Fibroblast of mammary gland (primary cell): ENCODE measurements at regions not wholly inside any gene's neighbourhood (a gene's known extent, or its start where the extent isn't known, plus 50 kb on each side); places are given as distances from the start of the nearest gene placed in this dataset.

Experiments used
- DNase-seq: peaks from one replicate; pipeline ENCODE4 v3.0.0-alpha.2; 2010; ENCODE audit warnings: low read depth
- H3K4me3 ChIP-seq: 2 replicates; pipeline ENCODE4 v1.5.1; 2011; ENCODE audit warnings: low read depth, mild to moderate bottlenecking, low read length, moderate library complexity; ENCODE audit not compliant: control insufficient read depth
- TF ChIP-seq, protein P1 (sequence below): conservative IDR thresholded peaks from 2 replicates; pipeline ENCODE4 v1.5.1; 2011; ENCODE audit warnings: low read depth, low read length, inconsistent platforms; ENCODE audit not compliant: control insufficient read depth, insufficient read depth

DNA sequence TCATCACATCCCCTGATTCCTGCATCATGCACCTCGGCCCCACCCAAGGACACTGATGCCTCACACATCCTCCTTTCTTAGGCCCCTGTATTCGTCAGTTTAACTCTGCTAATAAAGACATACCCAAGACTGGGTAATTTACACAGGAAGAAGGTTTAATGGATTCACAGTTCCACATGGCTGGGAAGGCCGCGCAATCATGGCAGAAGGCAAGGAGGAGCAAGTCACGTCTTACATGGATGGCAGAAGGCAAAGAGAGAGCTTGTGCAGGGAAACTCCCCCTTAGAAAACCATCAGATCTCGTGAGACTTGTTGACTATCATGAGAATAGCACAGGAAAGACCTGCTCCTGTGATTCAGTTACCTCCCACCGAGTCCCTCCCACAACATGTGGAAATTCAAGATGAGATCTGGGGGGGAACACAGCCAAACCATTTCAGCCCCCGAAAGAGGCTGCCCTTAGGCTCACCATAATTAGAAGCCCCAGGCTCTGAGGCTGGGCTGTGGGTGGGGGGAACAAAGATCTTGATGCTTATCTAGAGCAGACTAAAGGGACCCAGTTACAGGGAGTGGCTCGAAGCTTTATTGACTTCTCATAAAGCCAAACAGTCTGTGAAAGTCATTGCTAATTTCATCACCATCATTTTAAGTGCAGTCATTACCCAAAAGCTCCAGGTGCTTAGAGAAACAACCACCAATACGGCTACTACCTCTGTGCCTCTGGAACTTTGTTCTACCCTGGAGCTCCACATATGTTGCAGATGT is 181.5 kb downstream of the MATN1 start:
- TF ChIP-seq, protein P1, sequence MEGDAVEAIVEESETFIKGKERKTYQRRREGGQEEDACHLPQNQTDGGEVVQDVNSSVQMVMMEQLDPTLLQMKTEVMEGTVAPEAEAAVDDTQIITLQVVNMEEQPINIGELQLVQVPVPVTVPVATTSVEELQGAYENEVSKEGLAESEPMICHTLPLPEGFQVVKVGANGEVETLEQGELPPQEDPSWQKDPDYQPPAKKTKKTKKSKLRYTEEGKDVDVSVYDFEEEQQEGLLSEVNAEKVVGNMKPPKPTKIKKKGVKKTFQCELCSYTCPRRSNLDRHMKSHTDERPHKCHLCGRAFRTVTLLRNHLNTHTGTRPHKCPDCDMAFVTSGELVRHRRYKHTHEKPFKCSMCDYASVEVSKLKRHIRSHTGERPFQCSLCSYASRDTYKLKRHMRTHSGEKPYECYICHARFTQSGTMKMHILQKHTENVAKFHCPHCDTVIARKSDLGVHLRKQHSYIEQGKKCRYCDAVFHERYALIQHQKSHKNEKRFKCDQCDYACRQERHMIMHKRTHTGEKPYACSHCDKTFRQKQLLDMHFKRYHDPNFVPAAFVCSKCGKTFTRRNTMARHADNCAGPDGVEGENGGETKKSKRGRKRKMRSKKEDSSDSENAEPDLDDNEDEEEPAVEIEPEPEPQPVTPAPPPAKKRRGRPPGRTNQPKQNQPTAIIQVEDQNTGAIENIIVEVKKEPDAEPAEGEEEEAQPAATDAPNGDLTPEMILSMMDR, result no peak
- DNase-seq, result no peak

DNA sequence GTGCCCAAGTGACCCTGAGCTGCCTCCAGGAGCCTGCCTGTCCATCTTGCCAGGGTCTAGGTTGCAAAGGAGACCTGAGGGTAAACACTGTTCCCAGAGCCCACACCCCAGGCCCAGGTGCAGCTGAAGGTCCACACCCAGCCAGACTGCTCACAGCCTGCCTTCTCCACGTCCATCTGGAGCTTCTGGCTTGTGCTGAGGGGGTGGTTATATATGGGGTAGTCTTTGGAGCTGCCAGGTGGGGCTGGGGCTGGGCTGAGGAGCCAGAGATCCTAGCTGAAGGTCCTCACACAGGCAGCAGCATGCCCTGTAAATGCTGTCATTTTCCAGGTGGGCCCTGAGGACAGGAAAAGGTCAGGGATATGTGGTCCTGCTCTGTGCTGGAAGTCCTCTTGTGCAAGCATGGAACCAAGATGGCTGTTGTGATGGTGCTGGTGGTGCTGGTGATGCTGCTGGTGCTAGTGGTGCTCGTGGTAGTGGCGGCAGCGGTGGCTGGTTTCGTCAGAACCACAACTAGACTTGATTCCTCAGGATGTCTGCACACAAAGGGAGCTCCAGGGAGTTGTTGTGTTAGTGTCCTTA is 182.7 kb downstream of the MATN1 start:
- no peak overlapping the region for H3K4me3 ChIP-seq
- no peak for DNase-seq
- TF ChIP-seq, protein P1, result no peak

More for the DNA sequence above, 181.5 kb downstream of the MATN1 start:
- no peak overlapping the region for H3K4me3 ChIP-seq

DNA sequence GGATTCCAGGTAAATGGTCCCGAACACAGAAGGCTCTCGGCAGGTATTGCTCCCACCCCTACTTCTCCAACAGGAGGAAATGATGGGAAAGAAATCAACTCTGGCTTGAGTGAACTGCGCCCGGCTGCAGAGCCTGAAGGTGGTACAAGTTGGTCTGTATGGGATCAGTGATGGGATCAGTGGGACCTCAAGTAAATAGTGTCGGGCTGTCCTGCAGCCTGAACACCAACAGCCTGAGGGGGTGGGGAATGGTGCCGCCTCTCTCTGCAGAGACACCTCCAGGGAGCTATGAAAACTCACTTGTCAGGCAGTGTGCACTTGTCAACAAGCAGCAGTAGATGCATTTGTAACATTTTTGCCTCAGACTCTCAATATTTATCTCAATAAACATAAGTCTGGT is 183.5 kb downstream of the MATN1 start:
- no peak overlapping the region for H3K4me3 ChIP-seq
- DNase-seq, result no peak
- TF ChIP-seq, protein P1, result no peak

DNA sequence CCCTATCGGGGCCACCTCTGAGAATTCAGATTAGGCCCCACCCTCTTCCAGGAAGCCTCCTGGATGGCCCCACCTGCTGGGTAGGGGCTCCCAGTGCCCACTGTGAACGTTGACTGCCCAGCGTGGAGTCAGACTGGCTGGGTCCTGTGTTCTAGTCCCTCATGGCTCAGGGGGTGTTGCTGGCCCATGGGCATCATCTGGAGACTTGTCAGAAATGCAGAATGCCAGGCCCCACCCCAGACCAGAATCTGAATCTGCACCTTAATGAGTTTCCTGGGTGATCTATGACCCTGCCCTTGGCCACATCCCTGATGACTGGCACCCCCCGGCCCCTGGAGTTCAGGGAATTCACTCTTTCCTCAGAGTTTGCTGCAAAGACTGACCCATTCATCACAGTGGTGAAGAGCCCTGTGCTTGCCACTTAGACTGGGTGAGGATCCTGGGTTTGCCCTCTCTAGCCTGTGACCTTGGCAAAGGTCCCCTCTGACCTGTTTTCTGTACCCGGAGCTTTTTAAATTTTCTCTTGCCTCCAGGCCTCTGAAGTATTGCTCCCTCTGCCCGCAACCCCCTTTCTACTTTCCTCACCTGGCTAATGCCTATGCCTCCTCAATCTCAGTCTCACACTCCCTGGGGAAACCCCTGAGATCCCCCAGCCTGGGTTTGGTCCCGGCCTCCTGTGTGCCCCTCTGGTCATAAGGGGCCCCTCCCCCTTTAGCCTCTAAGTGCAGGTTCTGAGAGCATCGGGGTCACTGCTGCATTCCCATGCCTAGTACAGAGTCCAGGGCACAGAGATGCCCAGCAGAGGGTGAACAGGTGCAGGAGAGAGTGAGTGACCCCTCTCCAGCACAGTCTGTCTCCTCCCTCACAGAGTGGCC is 184.2 kb downstream of the MATN1 start:
- TF ChIP-seq, protein P1, result no peak
- no peak overlapping the region for H3K4me3 ChIP-seq
- no peak for DNase-seq

DNA sequence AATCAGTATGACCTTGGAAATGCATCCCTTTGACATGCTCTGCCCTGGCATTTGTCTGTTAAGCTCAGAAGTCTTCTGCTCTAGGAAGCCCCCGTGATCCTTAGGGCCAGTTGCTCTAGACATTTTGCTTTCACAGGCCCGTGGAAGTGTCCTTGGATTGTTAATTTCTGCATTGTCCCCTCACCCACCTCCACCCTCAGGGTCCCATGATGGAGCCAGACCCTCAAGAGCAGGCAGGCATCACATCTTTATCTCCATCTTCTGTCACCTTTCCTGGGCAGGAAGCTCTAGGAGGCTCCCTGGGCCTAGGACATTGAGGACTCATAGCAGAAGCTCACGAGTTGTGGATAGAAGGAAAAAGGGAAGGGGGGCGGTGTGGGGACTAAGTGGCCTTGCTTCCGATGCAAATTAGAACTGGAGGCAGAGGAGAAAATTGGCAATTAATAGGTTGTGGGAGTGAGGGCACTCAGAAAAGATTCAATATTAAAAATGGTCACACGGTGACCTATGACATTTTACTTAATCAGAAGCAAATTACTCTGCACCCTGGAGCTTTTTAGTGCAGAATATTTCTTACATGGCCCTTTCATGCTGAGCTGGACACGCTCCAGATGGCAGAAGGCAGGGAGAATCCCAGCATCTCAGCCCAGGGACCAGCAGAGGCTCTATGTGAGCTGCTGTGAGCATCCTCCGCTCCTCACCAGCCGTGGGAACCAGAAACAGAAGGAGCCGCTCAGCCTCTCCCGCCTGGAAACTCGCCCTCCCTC is 185.0 kb downstream of the MATN1 start:
- H3K4me3 ChIP-seq, result no peak overlapping the region
- TF ChIP-seq, protein P1, result no peak
- DNase-seq, result no peak

DNA sequence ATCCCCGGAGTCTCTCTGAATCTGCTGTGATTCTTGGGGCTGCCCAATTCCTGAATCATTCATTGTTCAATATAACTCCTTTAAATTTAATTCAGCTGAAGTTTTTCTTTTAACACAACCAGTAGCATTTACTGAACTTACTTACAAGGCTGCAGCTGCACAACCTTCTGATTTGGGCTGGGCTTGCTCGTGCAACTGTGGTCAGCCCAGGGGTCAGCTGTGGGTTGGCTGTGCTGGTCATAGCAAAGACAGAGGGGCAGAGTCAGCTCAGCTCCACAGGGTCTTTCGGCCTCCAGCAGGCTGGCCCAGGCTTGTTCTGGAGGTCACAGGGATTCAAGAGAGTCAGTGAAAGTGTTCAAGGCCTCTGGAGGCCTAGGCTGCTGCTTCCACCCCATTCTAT is 186.1 kb downstream of the MATN1 start:
- TF ChIP-seq, protein P1, result no peak

More for the DNA sequence above, 186.1 kb downstream of the MATN1 start:
- no peak overlapping the region for H3K4me3 ChIP-seq
- no peak for DNase-seq
